Endothelial cell (in vitro differentiated cells): ENCODE measurements at regions not wholly inside any gene's neighbourhood (a gene's known extent, or its start where the extent isn't known, plus 50 kb on each side); places are given as distances from the start of the nearest gene placed in this dataset.

ENCODE experiments used
- DNase-seq: peaks from one replicate; pipeline ENCODE4 v3.0.0; 2021; ENCODE audit warnings: low spot score
- H3K27ac Mint-ChIP-seq: one replicate; pipeline ENCODE4 v1.8.0; 2021; ENCODE audit warnings: mixed read lengths, inconsistent platforms; ENCODE audit not compliant: unreplicated experiment
- H3K27me3 Mint-ChIP-seq: one replicate; pipeline ENCODE4 v1.8.0; 2021; ENCODE audit warnings: mild to moderate bottlenecking, moderate library complexity, mixed read lengths, inconsistent platforms; ENCODE audit not compliant: unreplicated experiment
- H3K36me3 Mint-ChIP-seq: one replicate; pipeline ENCODE4 v1.8.0; 2021; ENCODE audit warnings: mild to moderate bottlenecking, low read depth, mixed read lengths, inconsistent platforms; ENCODE audit not compliant: unreplicated experiment
- H3K4me1 Mint-ChIP-seq: one replicate; pipeline ENCODE4 v1.8.0; 2021; ENCODE audit warnings: mild to moderate bottlenecking, mixed read lengths, inconsistent platforms; ENCODE audit not compliant: unreplicated experiment
- H3K4me3 Mint-ChIP-seq: one replicate; pipeline ENCODE4 v1.8.0; 2021; ENCODE audit warnings: mild to moderate bottlenecking, mixed read lengths, inconsistent platforms; ENCODE audit not compliant: unreplicated experiment
- H3K9me3 Mint-ChIP-seq: one replicate; pipeline ENCODE4 v1.8.0; 2021; ENCODE audit warnings: mixed read lengths, inconsistent platforms; ENCODE audit not compliant: unreplicated experiment
- TF ChIP-seq, protein P1 (sequence below): fragments of 200-600 bp; sonication (generic); IDR thresholded peaks from one replicate; pipeline ENCODE4 v1.5.0; 2021; ENCODE audit warnings: antibody characterized with exemption; ENCODE audit not compliant: unreplicated experiment

DNA sequence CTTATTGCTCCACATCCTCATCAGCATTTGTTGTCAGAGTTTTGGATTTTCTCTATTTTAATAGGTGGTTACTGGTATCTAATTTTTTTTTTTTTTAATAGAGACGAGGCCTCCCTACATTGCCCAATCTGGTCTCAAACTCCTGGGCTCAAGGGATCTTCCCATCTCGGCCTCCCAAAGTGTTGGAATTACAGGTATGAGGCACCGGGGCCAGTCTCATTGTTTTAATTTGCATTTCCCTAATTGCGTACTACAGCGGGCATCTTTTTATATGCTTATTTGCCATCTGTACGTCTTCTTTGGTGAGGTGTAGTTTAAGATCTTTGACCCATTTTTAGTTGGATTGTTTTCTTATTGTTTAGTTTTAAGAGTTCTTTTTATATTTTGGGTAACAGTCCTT, 210.4 kb upstream of the SULF2 start:
- no peaks in the 10 kb centered on the region for H3K4me1 Mint-ChIP-seq
- TF ChIP-seq, protein P1, sequence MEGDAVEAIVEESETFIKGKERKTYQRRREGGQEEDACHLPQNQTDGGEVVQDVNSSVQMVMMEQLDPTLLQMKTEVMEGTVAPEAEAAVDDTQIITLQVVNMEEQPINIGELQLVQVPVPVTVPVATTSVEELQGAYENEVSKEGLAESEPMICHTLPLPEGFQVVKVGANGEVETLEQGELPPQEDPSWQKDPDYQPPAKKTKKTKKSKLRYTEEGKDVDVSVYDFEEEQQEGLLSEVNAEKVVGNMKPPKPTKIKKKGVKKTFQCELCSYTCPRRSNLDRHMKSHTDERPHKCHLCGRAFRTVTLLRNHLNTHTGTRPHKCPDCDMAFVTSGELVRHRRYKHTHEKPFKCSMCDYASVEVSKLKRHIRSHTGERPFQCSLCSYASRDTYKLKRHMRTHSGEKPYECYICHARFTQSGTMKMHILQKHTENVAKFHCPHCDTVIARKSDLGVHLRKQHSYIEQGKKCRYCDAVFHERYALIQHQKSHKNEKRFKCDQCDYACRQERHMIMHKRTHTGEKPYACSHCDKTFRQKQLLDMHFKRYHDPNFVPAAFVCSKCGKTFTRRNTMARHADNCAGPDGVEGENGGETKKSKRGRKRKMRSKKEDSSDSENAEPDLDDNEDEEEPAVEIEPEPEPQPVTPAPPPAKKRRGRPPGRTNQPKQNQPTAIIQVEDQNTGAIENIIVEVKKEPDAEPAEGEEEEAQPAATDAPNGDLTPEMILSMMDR: no peak
- no peak overlapping the region for H3K27ac Mint-ChIP-seq

DNA sequence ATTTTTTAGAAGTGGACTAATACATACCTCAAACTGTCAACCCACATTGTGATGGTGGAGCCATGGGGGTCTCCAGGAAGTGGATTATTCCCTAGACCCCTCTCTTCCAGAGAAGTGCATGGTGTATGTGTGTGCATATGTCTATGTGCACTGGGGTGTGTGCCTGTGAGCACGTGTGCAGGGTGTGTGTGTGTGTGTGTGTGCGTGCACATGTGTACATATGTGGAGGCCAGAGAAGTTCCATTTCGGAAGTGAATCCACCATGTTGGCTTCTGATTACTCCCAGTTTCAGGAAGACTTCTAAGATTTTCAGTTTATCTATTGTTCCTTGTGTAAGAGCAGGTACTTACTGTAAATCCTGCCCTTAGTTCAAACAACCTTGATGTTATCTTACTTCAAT, 208.5 kb upstream of the SULF2 start:
- Mint-ChIP-seq H3K4me3 (no peak overlapping the region), H3K27me3 (no peaks in the 10 kb centered on the region), H3K9me3 (peaks cover 6% of the 10 kb centered on the region), H3K36me3 (peaks cover 7% of the 10 kb centered on the region), H3K4me1 (no peaks in the 10 kb centered on the region), H3K27ac (no peak overlapping the region)
- DNase-seq: no peak
- TF ChIP-seq, protein P1: no peak

More for the DNA sequence above, 210.4 kb upstream of the SULF2 start:
- H3K4me3 Mint-ChIP-seq: no peak overlapping the region
- DNase-seq: no peak
- H3K9me3 Mint-ChIP-seq: peaks cover 6% of the 10 kb centered on the region
- peaks cover 7% of the 10 kb centered on the region for H3K36me3 Mint-ChIP-seq
- peaks cover 2% of the 10 kb centered on the region for H3K27me3 Mint-ChIP-seq

DNA sequence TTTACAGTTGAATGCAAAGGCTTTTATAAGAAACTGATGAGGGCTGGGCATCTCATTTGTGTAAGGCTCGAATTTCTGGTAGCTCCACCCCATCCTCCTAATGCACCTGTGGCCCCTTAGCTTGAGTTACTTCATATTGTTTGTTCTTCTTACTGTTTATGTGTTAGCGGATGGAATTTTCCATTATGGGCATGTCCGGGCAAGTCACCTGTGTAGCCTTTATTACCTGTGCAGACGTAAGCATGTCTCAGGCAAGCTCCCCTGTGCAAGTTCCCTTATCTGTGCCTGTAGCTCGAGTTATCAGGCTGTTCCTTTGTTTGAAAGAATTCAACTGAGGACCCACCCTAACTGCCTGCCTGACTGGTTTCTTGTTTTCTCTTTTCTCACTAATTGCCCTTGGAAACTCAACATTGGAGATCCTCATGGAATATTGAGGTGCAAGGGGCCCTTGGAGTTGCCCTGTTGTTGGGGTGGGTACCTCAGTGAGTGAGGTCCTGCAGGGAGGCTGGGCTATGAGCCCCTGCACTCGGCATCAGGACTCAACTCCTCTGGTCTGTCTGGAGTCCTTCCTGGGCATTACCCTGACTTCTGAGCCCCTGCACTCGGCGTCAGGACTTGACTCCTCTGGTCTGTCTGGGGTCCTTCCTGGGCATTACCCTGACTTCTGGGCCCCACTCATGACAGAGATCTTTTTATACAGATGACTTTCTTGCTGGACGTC, 207.9 kb upstream of the SULF2 start:
- Mint-ChIP-seq H3K9me3 (peaks cover 6% of the 10 kb centered on the region), H3K4me1 (no peaks in the 10 kb centered on the region), H3K36me3 (peaks cover 7% of the 10 kb centered on the region), H3K27me3 (no peaks in the 10 kb centered on the region), H3K4me3 (no peak overlapping the region), H3K27ac (no peak overlapping the region)
- TF ChIP-seq, protein P1: no peak
- no peak for DNase-seq

DNA sequence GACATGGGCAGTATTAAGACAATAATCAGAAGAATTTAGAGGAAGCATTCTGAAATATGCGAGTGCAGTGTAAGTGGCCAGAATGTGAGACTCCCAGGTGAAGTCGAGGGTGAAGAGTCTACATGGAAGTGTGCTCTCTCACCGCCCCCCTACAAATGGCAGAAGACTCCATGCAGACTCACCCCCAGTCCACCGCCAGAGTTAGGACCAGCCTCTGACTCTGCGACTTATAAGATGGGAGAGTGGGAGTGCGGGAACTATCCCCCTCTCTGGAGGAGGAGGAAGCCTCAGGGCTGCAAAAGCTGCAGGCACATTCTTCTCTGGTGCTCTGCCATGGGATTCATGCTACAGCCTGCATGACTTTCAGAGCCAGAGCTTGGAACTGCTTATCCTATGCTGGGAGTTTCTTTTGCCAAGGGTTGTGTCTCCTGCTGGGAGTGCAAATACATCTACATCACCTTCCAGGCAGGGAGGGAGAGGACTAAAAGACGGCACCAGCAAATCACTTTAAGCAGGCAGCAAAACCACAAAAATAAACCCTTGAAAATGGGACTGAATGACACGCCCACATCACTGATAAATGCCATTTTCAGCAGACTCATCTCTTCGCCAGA, 206.7 kb upstream of the SULF2 start:
- DNase-seq: no peak
- no peak overlapping the region for H3K27ac Mint-ChIP-seq
- H3K27me3 Mint-ChIP-seq: no peaks in the 10 kb centered on the region

More for the DNA sequence above, 206.7 kb upstream of the SULF2 start:
- H3K4me1 Mint-ChIP-seq: no peaks in the 10 kb centered on the region
- TF ChIP-seq, protein P1: no peak
- H3K9me3 Mint-ChIP-seq: peaks cover 6% of the 10 kb centered on the region
- no peak overlapping the region for H3K4me3 Mint-ChIP-seq
- H3K36me3 Mint-ChIP-seq: peaks cover 7% of the 10 kb centered on the region
